HG03066 (cell line): ENCODE measurements at regions not wholly inside any gene's neighbourhood (a gene's known extent, or its start where the extent isn't known, plus 50 kb on each side); places are given as distances from the start of the nearest gene placed in this dataset.
"Not testable (repeated sequence)": the region's sequence is repeated elsewhere in the genome, so short reads cannot be mapped to it uniquely, and the experiment has no call there.

Experiments
- ATAC-seq: cut with Tn5 transposase; IDR thresholded peaks from one replicate; pipeline ENCODE4 v1.9.1; 2021; ENCODE audit warnings: low read depth; ENCODE audit not compliant: unreplicated experiment

DNA sequence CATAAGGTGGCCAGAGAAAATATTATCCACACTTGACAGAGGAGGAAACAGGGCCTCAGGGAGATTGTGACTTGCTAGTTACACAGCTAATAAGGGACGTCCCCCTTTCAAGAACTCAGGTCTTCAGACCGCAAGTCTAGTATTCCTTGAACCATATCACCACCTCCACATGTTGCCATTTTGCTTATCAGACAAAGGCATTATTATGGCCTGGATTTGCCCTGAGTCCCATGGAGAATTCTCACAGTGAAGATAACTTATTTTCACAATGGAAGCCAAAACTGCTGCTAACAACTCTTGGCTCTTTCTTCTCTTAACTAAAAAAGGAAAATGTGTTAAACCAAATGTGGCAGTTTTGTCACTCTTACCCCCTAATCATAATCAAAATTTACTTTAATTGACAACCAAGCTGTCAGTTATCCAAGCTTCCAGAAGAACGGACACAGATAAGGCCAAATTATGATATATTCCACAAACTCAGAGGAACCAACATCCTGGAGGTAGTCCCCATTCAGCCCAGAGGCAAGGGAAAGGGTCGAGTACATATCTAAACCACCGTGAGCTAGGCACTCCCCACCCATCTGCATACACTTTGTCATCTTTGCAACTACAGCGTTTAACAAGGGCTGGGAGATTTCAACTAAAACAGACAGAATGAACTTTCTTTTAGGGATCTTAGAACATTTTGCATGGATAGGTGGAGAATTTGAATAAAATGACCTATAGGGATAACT lies 63.6 kb upstream of the THBS1 start:
- ATAC-seq = no peak

DNA sequence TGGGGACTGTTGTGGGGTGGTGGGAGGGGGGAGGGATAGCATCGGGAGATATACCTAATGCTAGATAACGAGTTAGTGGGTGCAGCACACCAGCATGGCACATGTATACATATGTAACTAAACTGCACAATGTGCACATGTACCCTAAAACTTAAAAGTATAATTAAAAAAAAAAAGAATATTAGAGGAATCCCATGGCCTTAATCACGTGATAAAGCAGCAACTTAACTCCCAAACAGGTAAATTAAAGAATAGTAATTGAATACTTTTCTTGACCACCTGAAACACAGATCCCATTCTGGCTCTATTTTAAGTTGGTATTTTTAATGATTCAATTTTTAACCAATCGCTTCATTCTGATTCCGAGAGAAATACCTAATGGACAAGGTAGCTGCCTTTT lies 56.9 kb upstream of the THBS1 start:
- not testable (repeated sequence) for ATAC-seq

DNA sequence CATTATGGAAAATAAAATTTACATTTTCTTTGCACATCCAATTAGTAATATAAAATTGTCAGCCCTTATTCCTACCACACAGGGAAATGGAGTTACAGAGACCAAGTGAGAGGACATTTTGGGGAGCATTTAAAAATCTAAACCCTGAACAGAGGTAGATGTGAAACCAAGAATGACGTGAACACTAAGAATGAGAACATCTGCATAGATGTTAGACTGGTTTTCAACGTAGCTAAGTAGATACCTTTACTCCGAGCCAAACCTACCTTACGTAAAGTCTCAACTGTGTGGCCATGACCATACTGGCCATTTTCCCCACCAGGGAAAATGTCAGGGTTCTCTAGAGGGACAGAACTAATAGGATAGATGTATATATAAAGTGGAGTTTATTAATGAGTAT lies 51.4 kb upstream of the THBS1 start:
- ATAC-seq = no peak

DNA sequence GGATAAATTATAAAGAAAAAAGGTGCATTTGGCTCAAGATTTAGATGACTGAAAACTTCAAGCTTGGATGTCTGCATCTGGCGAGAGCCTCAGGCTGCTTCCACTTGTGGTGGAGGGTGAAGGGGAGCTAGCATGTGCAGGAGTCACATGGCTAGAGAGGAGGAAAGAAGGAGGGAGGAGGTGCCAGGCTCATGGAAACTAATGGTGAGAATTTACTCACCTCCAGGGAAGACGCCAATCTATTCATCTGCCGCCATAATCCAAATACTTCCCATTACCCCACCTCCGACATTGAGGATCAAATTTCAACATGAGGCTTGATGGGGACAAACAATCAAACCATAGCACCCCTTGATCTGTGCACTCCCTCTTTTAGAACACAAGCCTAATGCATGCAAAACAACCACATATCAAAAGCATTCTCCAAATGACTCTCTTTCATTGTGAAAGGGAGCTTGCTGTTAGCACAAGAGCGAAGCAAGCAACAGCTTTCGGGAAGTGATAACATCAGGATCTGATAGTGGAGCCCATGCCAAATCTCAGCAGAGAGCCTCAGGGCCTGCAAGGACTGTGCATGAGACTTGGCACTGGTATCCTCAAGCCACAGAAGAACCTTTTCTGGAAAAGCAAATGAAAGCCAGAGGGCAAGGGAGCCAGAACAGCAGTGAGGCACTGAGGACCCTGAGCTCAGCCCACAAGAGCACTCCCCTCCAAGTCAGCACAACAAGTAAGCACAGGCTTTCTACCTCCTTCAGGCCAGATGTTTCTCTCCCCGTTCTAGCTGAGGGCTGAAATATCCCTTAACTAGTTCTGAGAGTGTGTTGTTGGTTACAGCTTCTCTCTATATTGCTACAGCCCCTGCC lies 50.2 kb upstream of the THBS1 start:
- no peak for ATAC-seq
